ENCODE measurements at regions not wholly inside any gene's neighbourhood (a gene's known extent, or its start where the extent isn't known, plus 50 kb on each side); places are given as distances from the start of the nearest gene placed in this dataset.

GRCh38 chr3:125652349-125652748 lies 57.1 kb upstream of the OSBPL11 start:
- Histone ChIP-seq H3K36me3 (ENCODE audit: insufficient read depth) (no peaks in the 10 kb centered on the region), H2AFZ (ENCODE audit: low read depth) (no peak overlapping the region)

GRCh38 chr3:125654526-125654925 lies 59.2 kb upstream of the OSBPL11 start:
- Histone ChIP-seq H3K27me3 (ENCODE audit: insufficient read depth, low read depth) (no peaks in the 10 kb centered on the region), H3K4me2 (no peak overlapping the region), H3K79me2 (ENCODE audit: insufficient read depth, low read depth) (no peaks in the 10 kb centered on the region), H3K9ac (no peak overlapping the region), H2AFZ (ENCODE audit: low read depth) (no peak overlapping the region), H3K4me1 (ENCODE audit: low read depth, poor library complexity, severe bottlenecking) (no peaks in the 10 kb centered on the region), H4K20me1 (ENCODE audit: insufficient read depth) (no peaks in the 10 kb centered on the region), H3K36me3 (ENCODE audit: insufficient read depth) (no peaks in the 10 kb centered on the region), H3K27ac (no peak overlapping the region), H3K4me3 (IDR thresholded peaks at IDR 0.05; ENCODE audit: insufficient read depth, low read depth, low read length) (no peak overlapping the region)
- TF ChIP-seq CTCF (conservative IDR thresholded peaks at IDR 0.05; ENCODE audit: low read depth, low read length): no peak

More at GRCh38 chr3:125652349-125652748, 57.1 kb upstream of the OSBPL11 start:
- no peak for TF ChIP-seq CTCF (conservative IDR thresholded peaks at IDR 0.05; ENCODE audit: low read depth, low read length)
- Histone ChIP-seq H3K27ac (no peak overlapping the region), H3K4me2 (no peak overlapping the region), H3K9ac (no peak overlapping the region), H3K4me1 (ENCODE audit: low read depth, poor library complexity, severe bottlenecking) (no peaks in the 10 kb centered on the region), H3K27me3 (ENCODE audit: insufficient read depth, low read depth) (no peaks in the 10 kb centered on the region), H3K4me3 (IDR thresholded peaks at IDR 0.05; ENCODE audit: insufficient read depth, low read depth, low read length) (no peak overlapping the region), H3K79me2 (ENCODE audit: insufficient read depth, low read depth) (no peaks in the 10 kb centered on the region), H4K20me1 (ENCODE audit: insufficient read depth) (no peaks in the 10 kb centered on the region)

- Histone ChIP-seq H3K4me1 (ENCODE audit: low read depth, poor library complexity, severe bottlenecking) (no peaks in the 10 kb centered on the region), H4K20me1 (ENCODE audit: insufficient read depth) (no peaks in the 10 kb centered on the region), H3K36me3 (ENCODE audit: insufficient read depth) (no peaks in the 10 kb centered on the region), H3K4me2 (no peak overlapping the region), H3K27ac (no peak overlapping the region), H2AFZ (ENCODE audit: low read depth) (no peak overlapping the region), H3K9ac (no peak overlapping the region), H3K79me2 (ENCODE audit: insufficient read depth, low read depth) (no peaks in the 10 kb centered on the region), H3K4me3 (IDR thresholded peaks at IDR 0.05; ENCODE audit: insufficient read depth, low read depth, low read length) (no peak overlapping the region), H3K27me3 (ENCODE audit: insufficient read depth, low read depth) (no peaks in the 10 kb centered on the region)
- no peak for TF ChIP-seq CTCF (conservative IDR thresholded peaks at IDR 0.05; ENCODE audit: low read depth, low read length)
Observed at GRCh38 chr3:125662675-125663074, 67.4 kb upstream of the OSBPL11 start.

GRCh38 chr3:125670352-125670751 lies 75.1 kb upstream of the OSBPL11 start:
- Histone ChIP-seq H3K79me2 (ENCODE audit: insufficient read depth, low read depth) (no peaks in the 10 kb centered on the region), H3K4me1 (ENCODE audit: low read depth, poor library complexity, severe bottlenecking) (no peaks in the 10 kb centered on the region), H3K9ac (no peak overlapping the region), H3K36me3 (ENCODE audit: insufficient read depth) (no peaks in the 10 kb centered on the region), H3K4me2 (no peak overlapping the region), H3K27ac (no peak overlapping the region), H3K4me3 (IDR thresholded peaks at IDR 0.05; ENCODE audit: insufficient read depth, low read depth, low read length) (no peak overlapping the region), H2AFZ (ENCODE audit: low read depth) (no peak overlapping the region), H4K20me1 (ENCODE audit: insufficient read depth) (no peaks in the 10 kb centered on the region), H3K27me3 (ENCODE audit: insufficient read depth, low read depth) (no peaks in the 10 kb centered on the region)
- TF ChIP-seq CTCF (conservative IDR thresholded peaks at IDR 0.05; ENCODE audit: low read depth, low read length): no peak

All from KMS-11 (cell line).